Adrenal gland (tissue), 5 donors: ENCODE measurements at regions not wholly inside any gene's neighbourhood (a gene's known extent, or its start where the extent isn't known, plus 50 kb on each side); places are given as distances from the start of the nearest gene placed in this dataset.

Experiments
- CTCF ChIP-seq, 6 experiments: fragments of 450-650 bp in 4 of 6; fragments of 200-600 bp in 2 of 6; sonication (generic) in 1 of 6; IDR thresholded peaks; 1 replicate in 5 of 6; 2 replicates in 1 of 6; pipeline versions ENCODE4 v1.5.1 to v1.8.0; 2016 to 2021; ENCODE audit warnings: antibody characterized with exemption in 6 of 6, mild to moderate bottlenecking in 2 of 6, moderate library complexity in 1 of 6
- POLR2A ChIP-seq, 2 donors: fragments of 450-650 bp; IDR thresholded peaks; one replicate each; pipeline ENCODE4 v1.6.1; 2017; ENCODE audit warnings: antibody characterized with exemption in 2 of 2, mild to moderate bottlenecking in 2 of 2, moderate library complexity in 1 of 2
- donor health status: DM: no; HTN: no; CAD: no.

- TF ChIP-seq CTCF (IDR thresholded peaks at IDR 0.05) (no peak), POLR2A (IDR thresholded peaks at IDR 0.05) (no peak)
These were observed 505.2 kb upstream of the SYNCRIP start for GRCh38 chr6:86147859-86148258.
